Frontal cortex (tissue), 4 donors: ENCODE measurements at regions not wholly inside any gene's neighbourhood (a gene's known extent, or its start where the extent isn't known, plus 50 kb on each side); places are given as distances from the start of the nearest gene placed in this dataset. TPM values are rescaled to one million over a fixed set of nuclear protein-coding genes. Genes with fewer than 3 reads are reported as not detected.

ENCODE experiments used
- DNase-seq, 2 donors: peaks; one replicate each; pipeline ENCODE4 v3.0.0; 2012; ENCODE audit warnings: low spot score in 2 of 2
- FAIRE-seq: peaks from 2 replicates; lab custom pipeline; 2012; peaks lifted over from hg19 to GRCh38; lab: Jason Lieb, UNC
- small RNA-seq: library from RNA; depleted of rRNA; stranded (forward); fragments of <200 nt; gene quantifications from one replicate; pipeline ENCODE3, GENCODE V24; 2014
- donor health status: control.
- donor health status: control.
- donor health status: control.

DNA sequence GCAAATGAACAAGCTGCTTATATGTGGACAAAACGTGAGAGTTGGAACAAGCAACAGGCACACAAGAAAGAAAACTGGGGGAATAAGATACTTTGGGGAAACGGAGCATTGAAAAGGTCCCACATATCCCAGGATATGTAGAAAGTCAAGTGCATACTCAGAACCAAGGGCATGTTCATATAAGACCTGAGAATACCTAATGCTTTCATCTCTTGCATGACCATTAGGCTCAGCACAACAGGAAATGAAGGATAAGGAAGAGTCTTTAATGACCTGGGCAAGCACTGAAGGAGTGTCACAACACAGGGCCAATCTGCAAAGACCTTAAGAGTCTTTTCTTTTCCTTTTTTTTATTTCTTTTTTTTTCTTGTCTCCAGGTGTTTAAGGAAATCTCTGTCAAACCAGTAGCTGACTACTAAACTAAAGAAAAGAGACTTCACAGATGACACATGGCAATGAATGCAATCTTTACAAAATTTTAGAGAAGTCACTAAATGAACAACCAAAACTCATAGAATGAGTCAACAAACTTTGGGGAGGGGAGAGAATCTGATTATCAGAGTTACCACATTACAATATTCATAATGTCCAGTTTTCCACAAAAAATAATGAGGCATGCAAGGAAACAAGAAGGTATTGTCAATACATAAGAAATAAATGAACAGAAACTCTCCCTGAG is 67.9 kb upstream of the STK26 start:
- DNase-seq = no peak
- no peak for FAIRE-seq

DNA sequence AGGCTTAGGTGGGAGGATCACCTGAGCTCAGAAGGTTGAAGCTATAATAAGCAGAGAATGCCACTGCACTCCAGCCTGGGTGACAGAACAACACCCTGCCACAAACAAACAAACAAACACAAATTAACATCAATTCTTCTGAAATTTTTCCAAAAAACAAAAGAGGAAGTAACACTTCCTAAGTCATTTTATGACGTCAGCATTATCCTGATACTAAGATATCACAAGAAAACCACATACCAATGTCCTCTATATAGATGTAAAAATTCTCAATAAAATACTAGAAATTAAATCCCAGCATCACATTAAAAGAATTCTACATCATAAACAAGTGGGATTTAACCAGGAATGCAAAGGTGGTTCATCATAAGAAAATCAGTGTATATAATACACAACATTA is 64.4 kb upstream of the STK26 start:
- FAIRE-seq (no peak), DNase-seq (no peak)

DNA sequence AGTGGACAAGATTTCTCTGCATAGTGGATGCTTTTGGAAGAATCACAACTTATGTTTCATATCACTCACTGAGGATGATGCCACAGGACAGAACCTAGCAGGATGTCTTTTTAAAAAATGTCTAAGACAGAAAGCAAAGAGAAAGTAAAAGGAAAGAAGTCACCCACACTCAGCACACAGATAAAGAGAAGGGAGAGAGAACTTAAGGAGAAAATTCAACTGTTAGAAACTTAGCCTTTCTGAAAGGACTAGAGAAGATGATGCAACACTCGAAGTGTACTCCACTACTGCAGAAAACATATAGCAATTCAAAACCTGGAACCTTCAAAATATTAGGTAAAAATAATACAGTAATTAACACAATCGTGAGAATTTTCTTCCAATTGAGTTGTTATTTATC is 52.8 kb upstream of the STK26 start:
- no peak for FAIRE-seq
- DNase-seq = no peak

Small RNAs in the stretch of these regions (small RNA-seq; reads per million reads assigned to genes)
- gene AL008629.1 (not detected), gene HDGFP1 (not detected), gene MCRIP2P1 (not detected), gene RNA5SP514 (not detected)
